AML-193 (cell line): ENCODE measurements at regions not wholly inside any gene's neighbourhood (a gene's known extent, or its start where the extent isn't known, plus 50 kb on each side); places are given as distances from the start of the nearest gene placed in this dataset.
"Not testable (repeated sequence)": the region's sequence is repeated elsewhere in the genome, so short reads cannot be mapped to it uniquely, and the experiment has no call there.

ENCODE experiments used
- DNase-seq, 2 experiments: peaks; one replicate each; lab custom pipeline; 2025; lab: John Stamatoyannopoulos, UW

DNA sequence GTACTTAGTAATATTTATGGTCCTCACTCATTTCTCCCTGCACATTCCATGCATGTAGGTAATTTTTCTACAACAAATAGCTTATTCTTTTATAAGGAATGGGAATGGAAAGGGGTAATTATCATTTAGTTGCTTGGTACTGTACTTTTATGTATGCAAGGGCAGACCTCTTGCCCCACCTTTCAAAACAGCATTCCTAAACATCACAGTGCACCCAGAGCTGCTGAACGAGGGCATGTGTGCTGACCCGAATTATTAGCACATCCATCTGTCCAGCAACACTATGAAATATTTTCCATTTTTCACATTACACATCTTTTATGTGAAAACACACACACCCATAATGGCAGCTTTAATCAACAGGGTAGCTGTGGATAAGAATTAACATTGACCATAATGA lies 228.6 kb upstream of the ARRDC3 start:
- no peak for DNase-seq

DNA sequence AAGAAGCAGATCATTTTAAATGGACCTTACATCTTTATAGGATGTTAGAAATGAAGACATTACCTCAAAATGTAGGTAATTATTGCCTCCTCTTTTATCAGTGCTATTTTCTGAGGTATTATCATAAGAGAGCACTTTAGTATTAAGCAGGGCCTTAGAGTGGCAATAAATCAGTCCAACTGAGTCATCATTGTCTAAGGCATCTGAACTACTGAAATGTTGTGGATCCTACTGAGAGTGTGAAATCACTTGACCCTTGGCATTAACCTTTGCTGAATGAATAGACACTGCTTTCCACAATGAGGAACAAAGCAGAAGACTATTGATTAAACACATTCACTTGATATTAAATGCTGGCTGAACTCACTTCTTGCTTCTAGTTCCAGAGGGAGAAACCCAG lies 224.6 kb upstream of the ARRDC3 start:
- DNase-seq, result no peak

DNA sequence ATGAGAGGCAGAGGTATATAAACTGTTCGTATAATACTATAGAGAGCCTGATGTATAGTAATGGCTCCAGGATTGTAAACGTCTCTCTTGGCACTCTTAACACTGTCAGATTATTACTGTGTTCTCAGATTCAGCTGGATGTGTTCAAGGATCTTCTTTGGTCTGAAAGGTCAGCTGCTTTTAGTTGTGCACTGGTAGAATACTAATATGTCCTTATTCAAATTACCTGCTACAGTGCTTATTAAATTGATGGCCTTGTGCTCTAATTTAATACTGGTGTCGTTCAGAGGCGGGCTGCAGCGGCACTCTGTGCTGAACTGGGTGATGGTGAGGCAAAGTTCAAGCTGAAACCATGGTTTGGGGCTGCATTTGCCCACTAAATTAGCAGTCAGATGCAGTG lies 216.7 kb upstream of the ARRDC3 start:
- DNase-seq, result no peak

DNA sequence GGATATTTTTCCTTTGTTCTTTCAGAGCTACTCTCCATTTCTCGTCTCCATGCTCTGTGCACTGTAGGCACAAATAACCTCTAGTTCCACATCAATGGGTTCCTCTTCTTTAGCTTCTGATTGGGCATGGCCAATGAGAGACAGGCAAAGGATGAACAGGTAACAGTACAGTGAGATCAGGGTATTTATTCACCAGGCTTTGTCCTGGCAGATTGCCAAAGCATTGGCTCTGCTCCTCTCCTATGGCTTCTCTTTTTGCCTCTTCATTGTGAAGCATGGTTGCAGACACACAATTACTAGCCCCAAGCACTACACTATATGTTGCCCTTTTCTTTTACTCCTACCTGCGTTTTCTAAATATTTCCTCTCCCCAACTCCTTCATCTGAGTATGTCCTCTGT lies 215.1 kb upstream of the ARRDC3 start:
- DNase-seq, result no peak

DNA sequence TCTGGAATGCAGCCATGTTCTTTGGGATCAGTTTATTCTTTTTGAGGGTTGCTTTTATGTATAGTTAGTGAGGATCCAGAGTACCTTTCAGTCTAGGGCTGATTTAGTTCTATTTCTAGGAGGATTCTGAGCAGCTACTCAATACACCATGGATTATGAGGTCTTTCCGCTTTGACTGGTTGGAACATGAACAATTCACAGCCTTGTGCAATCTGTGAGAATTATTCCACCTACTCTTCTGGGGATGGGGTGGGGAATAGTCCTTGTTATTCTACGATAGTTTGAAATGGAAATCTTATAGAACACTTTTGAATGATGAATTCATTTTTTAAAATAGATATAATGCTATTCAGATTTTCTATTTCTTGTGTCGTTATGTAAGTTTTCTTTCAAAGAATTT lies 212.3 kb upstream of the ARRDC3 start:
- DNase-seq, result no peak

DNA sequence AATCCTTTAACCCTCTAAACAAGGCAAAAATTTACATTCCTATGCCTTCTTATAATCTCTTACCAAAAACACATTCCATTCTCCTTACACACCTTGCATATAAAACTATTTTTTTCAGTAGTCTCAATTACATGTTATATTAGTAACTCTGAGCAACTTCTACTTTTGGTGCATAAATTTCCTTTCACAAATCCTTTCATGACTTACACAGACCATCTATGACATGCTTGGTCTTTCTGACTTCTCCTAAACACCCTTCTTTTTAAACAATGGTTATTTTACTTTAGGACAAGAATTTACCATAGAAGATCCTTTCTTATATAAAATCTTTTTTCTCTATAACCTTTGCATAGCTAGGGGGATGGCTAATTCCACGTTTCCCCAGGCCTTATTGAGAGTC lies 208.0 kb upstream of the ARRDC3 start:
- no peak for DNase-seq

DNA sequence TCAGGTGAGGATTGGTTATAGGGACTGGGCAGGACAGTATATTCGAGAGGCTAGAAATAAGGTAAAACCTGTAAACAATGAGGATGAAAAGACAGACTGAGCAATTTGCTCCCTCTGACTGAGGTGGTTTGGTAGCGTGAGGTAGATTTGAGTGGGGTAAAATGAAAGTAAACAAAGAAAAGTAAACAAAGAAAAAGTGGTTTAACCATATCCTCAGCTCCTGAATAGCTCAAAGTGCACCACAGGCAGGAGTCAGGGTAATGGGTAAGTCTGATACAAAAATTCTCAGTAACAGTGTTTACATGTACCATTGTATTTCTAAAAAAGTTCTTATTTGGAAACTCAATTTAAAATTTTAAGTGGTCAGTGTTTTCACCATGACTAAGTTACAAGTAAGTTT lies 203.1 kb upstream of the ARRDC3 start:
- no peak for DNase-seq

DNA sequence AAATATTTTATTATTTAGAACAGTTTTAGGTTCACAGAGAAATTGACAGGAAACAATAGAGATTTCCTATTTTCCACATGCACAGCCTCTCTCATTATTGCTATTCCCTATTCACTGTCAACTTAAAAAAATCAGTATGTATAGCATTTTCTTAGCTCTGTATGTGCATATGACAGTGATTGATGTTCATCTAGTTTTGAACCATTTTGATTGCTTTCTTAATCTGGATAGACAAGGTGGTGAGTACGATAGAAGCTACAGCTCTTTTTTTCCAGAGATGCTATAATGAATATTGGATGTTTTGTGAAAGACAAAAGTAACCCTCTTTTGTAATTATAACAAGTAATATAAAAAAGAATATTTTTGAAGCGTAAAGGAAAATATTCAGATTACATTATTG lies 201.2 kb upstream of the ARRDC3 start:
- DNase-seq, result no peak

DNA sequence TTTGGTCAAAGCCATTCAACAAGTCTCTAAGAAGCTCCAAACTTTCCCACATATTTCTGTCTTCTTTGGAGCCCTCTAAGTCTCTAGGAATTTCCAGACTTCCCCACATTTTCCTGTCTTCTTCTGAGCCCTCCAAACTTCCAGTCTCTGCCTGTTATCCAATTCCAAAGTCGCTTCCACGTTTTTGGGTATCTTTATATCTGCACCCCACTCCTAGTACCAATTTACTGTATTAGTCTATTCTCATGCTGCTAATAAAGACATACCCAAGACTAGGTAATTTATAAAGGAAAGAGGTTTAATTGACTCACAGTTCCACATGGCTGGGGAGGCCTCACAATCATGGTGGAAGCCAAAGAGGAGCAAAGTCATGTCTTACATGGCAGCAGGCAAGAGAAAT lies 182.9 kb upstream of the ARRDC3 start:
- DNase-seq, result not testable (repeated sequence)

DNA sequence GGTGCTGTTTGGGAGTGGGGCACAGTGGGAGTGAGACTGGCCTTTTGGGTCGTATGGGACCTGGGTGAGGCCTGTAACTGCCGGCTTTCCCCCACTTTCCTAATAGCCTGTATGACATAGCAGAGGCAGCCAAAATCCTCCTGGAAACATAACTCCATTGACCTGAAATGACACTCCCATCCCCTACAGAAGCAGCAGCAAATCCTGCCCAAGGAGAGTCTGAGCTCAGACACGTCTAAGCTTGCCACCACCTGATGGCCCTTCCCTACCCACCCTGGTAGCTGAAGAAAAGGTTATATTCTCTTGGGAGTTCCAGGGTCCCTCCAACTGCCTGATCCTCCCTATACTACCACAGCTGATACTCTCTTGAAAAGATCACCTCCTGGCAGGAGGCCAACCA lies 179.8 kb upstream of the ARRDC3 start:
- DNase-seq, result no peak

DNA sequence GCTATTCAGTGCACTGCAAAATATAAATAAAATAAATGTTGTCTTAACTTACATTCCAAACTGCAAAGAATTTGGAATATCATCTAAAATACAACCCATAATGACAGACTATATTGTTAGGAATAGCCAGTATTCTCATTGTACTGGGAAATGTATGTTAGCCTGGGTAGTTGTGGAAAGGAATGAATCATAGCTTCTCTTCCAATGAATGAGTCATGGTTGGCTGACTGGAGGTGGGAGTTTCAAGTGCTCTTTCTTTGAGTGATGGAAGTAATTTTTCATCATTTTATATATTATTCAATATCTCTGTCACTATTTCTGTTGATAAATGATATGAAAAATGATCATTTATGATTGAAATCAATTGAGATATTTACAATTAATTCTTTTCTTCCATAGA lies 158.6 kb upstream of the ARRDC3 start:
- no peak for DNase-seq

DNA sequence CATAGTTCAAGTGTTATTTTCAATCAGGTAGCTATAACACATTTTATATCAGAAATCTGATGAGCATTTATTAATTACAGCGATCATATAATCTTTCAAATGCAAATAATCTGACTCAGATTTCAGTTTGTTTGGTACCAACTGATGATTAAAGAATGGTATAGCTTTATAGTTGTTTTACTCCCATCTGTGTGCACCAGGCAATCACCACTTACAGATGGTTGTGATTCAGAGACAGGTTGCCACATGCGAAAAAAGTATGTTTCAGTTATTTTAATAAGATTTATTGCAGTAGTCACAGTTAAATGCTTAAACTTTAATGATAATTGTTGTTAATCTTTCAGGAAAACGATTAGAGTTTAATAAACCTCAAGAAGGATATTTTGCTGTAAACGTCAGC lies 155.1 kb upstream of the ARRDC3 start:
- DNase-seq, result no peak

DNA sequence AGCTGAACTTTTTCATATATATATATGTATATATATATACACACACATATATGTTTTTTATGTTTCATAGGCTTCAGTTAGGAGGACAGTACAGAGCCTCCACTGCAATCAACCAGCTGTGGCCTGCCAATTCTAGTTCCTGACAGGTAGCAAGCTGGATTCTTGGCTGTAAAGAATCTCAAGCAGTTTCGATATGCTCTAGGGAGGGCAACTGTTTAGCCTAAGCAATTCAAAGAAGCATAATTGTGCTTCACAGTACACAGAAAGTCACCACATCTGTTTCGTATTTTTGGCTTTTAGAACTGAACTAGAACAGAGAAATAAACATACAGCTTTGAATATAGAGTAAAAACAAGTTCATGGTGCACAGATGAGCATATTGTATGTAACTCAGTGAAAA lies 152.4 kb upstream of the ARRDC3 start:
- no peak for DNase-seq

DNA sequence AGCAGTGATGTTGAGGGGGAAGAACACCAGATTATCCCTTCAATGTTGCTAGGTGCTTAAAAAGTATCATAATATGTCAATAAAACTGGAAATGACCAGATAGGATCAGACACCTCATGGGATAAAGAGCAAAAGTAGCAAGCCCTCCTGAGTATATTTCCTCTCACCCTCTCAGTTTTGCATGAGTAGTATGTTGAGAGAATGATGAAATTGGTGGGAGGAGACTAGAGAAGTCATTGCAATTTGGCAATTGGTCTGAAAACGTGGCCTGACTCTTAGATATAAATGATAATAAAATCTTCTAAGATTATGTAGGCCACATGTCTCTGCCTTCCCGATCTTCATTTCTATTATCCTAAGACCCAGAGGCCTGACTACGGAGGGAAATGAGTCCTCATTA lies 151.2 kb upstream of the ARRDC3 start:
- no peak for DNase-seq

DNA sequence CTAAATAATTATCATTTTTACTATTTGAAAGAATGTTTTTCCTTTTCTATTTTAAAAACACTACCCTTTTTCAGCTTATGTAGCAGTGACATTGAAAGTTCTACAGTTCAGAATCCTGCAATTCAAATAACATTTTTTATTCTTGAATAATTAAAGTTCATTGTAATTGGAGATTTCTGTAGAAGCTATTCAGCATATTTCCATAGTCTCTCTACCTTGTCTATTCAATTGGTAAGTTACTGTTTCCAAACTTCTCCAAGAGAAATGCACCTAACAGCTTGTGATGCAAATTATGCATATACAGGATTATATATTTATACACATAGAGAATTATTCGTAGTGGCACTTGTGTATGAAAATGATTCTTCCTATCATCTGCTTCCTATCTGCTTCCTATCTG lies 149.7 kb upstream of the ARRDC3 start:
- DNase-seq, result no peak

DNA sequence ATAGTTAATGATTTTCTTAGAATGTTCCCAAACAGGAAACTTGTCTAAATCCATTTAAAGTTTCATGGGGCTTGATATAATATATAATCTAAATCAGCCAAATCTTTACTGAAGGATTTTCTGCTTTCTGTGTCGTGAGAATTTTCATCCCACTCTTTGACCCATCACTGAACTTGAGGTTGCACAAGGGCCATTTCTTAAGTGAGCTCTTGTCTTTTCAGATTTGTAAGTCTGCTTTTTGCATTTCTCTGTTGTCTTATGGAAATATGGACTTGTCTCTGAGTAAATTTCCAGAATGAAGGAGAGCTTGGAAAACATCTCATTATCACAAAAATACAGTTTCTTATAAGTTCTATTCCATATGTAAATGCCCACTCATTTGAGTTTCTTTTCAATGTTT lies 149.2 kb upstream of the ARRDC3 start:
- DNase-seq, result no peak

DNA sequence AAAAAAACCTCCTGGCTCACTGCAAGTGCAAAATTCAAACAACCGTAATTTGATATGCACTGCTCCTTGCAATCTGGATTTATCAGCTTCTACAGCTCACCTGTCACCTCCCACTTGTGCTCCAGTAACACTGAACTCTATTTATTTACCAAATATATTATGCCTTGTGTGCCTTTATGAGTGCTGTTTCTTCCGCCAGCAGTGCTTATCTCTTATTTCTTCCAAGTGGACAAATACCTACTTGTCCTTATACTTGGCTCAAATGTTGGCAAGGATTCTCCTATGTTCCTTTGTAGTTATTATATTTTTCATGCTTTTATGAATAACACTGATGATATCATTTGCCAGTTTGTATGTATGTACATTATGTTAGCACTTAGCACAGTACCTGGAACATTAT lies 145.7 kb upstream of the ARRDC3 start:
- DNase-seq, result no peak

DNA sequence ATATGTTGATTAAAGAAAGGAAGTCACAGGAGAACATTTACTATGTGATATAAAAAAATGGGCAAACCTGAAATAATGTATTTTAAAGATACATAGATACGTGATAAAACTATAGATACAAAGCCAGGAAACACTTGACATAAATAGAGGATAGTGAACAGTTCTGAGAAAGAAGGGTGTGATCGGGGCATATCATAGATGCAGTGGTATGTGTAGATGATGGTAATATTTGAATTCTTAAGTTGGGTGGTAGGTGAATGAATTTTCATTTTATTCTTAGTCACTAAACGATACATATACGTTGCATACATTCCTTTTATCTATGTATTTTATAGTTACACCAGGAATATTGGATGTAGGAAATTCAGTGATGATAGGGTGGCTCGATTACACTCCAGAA lies 138.7 kb upstream of the ARRDC3 start:
- no peak for DNase-seq

DNA sequence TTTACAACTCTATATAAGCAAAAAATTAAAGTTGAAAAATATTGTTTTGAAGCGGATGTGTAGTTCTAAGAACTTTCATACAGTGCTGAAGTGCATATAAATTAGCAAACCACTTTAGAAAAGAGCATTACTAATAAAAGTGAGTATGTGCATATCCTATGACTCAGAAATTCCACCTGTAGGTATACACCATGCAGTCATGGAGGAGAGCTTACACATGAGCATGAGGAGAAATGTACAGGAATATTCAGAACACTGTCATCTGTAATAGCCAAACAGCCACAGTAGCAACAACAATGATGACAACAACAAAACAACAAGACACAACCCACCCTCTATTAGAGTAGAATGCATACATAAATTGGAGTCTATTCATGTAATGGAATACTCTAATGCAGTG lies 138.2 kb upstream of the ARRDC3 start:
- no peak for DNase-seq

DNA sequence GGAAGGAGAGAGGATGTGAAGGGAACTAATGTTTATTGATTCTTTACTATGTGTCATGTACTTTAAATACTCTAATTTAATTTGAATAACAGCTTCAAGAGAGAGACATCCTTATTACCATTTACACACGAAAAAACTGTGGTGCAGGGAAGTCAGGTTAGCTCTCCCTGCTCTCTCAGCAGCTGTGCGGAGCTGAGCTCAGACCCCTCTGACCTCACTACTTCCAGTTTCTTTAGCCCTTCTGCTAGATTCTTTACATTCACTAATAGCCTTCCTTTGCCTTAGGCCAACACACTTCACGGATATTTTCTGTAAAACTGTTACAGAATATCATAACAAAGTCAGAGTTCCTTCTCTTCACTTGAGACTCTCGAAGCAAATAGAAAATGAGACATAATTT lies 131.3 kb upstream of the ARRDC3 start:
- no peak for DNase-seq

DNA sequence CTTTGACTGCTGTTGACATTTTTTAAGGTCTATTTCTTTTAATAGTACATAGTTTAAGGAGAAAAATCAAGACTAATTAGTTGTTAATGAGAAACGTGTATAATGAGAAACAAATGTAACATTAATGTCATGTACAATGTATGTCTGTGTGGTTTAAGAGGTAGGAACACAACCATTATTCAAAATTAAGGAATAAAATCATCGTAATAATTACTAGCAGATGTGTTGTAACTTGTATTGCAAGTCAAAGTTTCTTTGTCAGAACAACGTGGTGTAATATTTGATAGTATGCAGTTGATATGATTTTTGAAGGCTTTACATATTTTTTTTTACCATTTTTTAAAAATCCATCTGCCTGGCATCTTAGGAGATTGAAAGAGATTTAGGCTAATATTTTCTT lies 120.2 kb upstream of the ARRDC3 start:
- DNase-seq, result no peak

DNA sequence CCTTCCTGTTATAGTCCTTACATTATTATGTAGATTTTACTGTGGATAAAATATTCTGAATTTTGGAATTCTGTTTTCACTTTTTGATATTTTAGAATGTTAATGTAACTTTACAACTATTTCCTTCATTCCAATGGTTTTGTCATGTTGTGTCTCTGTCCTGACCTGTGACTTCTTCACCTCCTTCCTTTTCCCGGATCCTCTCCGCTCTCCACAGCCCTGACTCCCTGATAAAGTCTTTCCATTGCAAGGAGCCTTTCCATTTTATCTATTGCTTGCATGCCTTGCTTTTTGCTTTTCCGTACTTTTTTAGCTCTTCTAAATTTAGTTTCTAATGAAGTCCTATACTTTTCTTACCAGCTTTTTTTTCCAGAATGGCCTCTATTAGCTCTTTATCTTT lies 117.6 kb upstream of the ARRDC3 start:
- DNase-seq, result no peak

DNA sequence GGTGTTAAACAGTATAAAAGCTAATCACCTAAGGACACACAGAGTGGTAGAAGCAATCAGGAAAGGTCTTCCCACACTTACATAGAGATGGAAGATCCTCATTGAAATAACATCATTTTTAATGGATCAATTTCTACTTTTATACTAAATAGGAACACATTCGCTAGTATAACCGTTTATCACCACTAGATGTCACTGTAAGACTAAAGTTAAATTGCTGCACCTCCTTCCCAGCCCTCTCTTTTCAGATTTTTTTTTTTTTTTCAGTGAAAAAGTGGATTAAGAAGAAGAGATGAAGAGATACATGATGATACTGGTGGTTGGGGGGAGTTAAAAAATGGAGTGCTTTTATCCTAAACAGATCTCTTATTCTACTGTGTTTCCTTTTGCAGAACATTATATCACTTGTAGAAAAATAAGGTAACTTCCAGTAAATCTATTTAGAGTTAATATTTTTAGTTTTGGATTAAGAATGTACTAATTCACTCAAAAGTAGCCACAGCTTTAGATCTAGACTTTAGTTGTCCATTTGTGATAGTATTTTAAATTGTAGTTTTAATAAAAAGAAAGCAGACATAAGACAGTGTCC lies 116.9 kb upstream of the ARRDC3 start:
- DNase-seq, result peak; percentile 39 to 44

DNA sequence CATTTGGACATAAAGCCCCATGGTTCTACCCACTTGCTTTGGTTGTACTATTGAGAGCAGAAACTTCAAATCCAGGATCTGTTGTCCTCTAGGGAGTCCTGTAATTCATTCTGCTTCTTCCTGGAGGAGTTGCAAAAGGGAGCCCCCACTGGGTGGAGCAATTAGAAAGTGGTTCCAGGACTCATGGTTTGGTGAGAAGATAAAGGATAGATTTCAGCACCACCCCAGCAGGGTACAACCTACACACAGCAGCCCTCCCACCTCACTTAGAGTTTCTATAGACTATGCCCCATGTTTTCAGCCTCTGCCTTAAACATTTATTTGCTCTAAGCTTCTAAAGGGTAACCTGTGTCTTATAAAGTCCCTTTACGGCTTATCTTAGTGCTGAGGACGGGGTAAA lies 112.6 kb upstream of the ARRDC3 start:
- DNase-seq, result no peak

DNA sequence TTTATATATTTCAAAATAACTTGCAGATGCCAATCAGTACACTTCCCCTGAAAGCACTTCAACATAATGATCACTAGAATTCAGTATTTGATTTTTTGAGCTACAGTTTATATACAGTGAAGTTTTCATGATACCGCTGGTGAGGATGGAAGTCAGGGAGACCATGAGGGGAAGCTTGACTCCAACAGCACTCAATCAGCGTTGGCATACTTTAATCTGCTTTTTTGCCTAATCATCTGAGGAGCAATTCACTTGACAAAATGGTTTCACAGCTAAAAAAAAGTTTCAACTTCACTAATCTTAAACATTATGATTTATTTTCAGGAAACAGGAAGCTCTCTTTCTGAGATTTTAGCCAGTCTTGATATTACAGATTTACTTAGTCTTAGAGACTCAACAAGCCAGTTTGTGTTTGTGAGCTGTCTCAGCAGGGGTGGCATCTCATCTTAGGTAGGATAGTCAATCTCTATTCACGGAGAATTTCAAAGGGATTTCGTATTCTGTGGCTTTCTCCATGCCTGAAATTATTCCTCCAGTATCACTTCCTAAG lies 111.4 kb upstream of the ARRDC3 start:
- no peak for DNase-seq
